ENCODE measurements at regions not wholly inside any gene's neighbourhood (a gene's known extent, or its start where the extent isn't known, plus 50 kb on each side); places are given as distances from the start of the nearest gene placed in this dataset.

GRCh38 chr13:111912991-111913760 lies 153.8 kb upstream of the SOX1 start:
- no peaks in the 10 kb centered on the region for H3K27me3 ChIP-seq (replicated peaks)
- no peak for TF ChIP-seq CTCF (IDR thresholded peaks at IDR 0.05; ENCODE audit: low read depth, low read length, missing control alignments)
- in situ Hi-C loops (cut with HindIII; ENCODE audit: low pct_ligation_motif_present, low sequenced_read_pairs), result no loop called here
- no peak overlapping the region for H3K27ac ChIP-seq
- H3K4me3 ChIP-seq (ENCODE audit: low read depth, low read length), result no peak overlapping the region
- DNase-seq, result no peak
- no peaks in the 10 kb centered on the region for H3K36me3 ChIP-seq (replicated peaks)

DNA sequence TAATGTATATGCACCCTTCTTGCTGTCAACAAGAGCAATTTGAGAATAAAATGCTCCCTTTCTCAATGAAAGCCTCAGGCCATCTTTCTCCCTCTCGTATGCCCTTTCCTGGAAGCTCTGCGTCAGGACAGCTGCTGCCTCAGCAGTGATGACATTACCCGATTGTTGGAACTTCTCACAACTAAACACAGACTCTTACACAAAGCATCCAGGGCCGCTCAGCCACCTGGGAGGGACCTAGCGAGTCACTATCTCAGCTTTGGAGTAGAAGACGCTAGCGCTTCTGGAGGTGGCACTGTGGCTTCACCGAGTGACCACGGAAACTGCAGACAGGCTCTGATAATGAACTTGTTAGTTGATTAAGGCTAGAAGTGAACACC lies 153.2 kb upstream of the SOX1 start:
- TF ChIP-seq CTCF (IDR thresholded peaks at IDR 0.05; ENCODE audit: low read depth, low read length, missing control alignments), result no peak
- in situ Hi-C loops (cut with HindIII; ENCODE audit: low pct_ligation_motif_present, low sequenced_read_pairs), result no loop called here
- Histone ChIP-seq H3K4me3 (ENCODE audit: low read depth, low read length) (no peak overlapping the region), H3K27ac (no peak overlapping the region), H3K27me3 (replicated peaks) (no peaks in the 10 kb centered on the region), H3K36me3 (replicated peaks) (no peaks in the 10 kb centered on the region)
- DNase-seq, result no peak

GRCh38 chr13:111914241-111915103 lies 152.5 kb upstream of the SOX1 start:
- no peak for DNase-seq
- no peak overlapping the region for H3K27ac ChIP-seq
- no peak overlapping the region for H3K4me3 ChIP-seq (ENCODE audit: low read depth, low read length)
- H3K27me3 ChIP-seq (replicated peaks), result no peaks in the 10 kb centered on the region
- no peak for TF ChIP-seq CTCF (IDR thresholded peaks at IDR 0.05; ENCODE audit: low read depth, low read length, missing control alignments)
- in situ Hi-C loops (cut with HindIII; ENCODE audit: low pct_ligation_motif_present, low sequenced_read_pairs), result no loop called here
- H3K36me3 ChIP-seq (replicated peaks), result no peaks in the 10 kb centered on the region

DNA sequence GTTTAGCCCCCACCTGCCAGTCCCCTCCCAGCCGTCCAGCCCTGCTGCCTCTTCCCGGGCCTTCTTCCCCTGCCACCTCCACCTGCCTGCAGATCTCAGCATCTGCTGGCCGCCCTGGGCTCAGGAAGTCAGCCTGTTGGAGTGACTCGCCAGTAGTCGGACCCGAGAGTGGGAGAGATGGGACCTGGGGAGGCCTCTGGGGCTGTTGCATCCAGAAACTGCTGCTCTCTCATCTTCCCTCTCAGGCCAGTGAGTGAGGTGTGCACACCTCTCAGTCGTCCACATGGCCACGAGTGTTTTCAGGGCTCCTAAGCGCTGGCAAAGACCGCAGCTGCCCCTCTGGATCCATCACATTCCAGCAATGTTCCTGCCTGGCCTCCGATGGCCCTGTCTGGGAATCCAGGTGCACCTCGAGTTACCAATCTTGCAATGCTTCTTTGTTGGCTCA lies 151.8 kb upstream of the SOX1 start:
- no peak for DNase-seq
- H3K27ac ChIP-seq, result no peak overlapping the region
- no peak overlapping the region for H3K4me3 ChIP-seq (ENCODE audit: low read depth, low read length)
- no peak for TF ChIP-seq CTCF (IDR thresholded peaks at IDR 0.05; ENCODE audit: low read depth, low read length, missing control alignments)
- no peaks in the 10 kb centered on the region for H3K36me3 ChIP-seq (replicated peaks)
- no peaks in the 10 kb centered on the region for H3K27me3 ChIP-seq (replicated peaks)
- in situ Hi-C loops (cut with HindIII; ENCODE audit: low pct_ligation_motif_present, low sequenced_read_pairs), result no loop called here

- in situ Hi-C loops (cut with HindIII; ENCODE audit: low pct_ligation_motif_present, low sequenced_read_pairs), result no loop called here
- Histone ChIP-seq H3K27ac (no peak overlapping the region), H3K27me3 (replicated peaks) (no peaks in the 10 kb centered on the region), H3K4me3 (ENCODE audit: low read depth, low read length) (no peak overlapping the region), H3K36me3 (replicated peaks) (no peaks in the 10 kb centered on the region)
- TF ChIP-seq CTCF (IDR thresholded peaks at IDR 0.05; ENCODE audit: low read depth, low read length, missing control alignments), result no peak
- no peak for DNase-seq
Observed at GRCh38 chr13:111916201-111916600, 150.7 kb upstream of the SOX1 start.
